ENCODE measurements at regions not wholly inside any gene's neighbourhood (a gene's known extent, or its start where the extent isn't known, plus 50 kb on each side); places are given as distances from the start of the nearest gene placed in this dataset.

GRCh38 chr2:49840428-49840975 is 686.2 kb upstream of the FSHR start:
- Mint-ChIP-seq H3K27ac (ENCODE audit: unreplicated experiment) (no peak overlapping the region), H3K27me3 (ENCODE audit: unreplicated experiment) (no peaks in the 10 kb centered on the region), H3K4me3 (ENCODE audit: unreplicated experiment) (no peak overlapping the region), H3K36me3 (ENCODE audit: unreplicated experiment) (no peaks in the 10 kb centered on the region), H3K4me1 (ENCODE audit: unreplicated experiment) (no peaks in the 10 kb centered on the region), H3K9me3 (ENCODE audit: unreplicated experiment) (peaks cover 8% of the 10 kb centered on the region)
- TF ChIP-seq CTCF (IDR thresholded peaks at IDR 0.05), result no peak
- no peak for DNase-seq (ENCODE audit: extremely low spot score, unreplicated experiment)

- no peak for DNase-seq (ENCODE audit: extremely low spot score, unreplicated experiment)
- Mint-ChIP-seq H3K4me3 (ENCODE audit: unreplicated experiment) (no peak overlapping the region), H3K4me1 (ENCODE audit: unreplicated experiment) (no peaks in the 10 kb centered on the region), H3K27me3 (ENCODE audit: unreplicated experiment) (no peaks in the 10 kb centered on the region), H3K36me3 (ENCODE audit: unreplicated experiment) (no peaks in the 10 kb centered on the region), H3K27ac (ENCODE audit: unreplicated experiment) (no peak overlapping the region), H3K9me3 (ENCODE audit: unreplicated experiment) (peaks cover 8% of the 10 kb centered on the region)
- TF ChIP-seq CTCF (IDR thresholded peaks at IDR 0.05), result no peak
Observed at GRCh38 chr2:49839818-49840217, 685.5 kb upstream of the FSHR start.

GRCh38 chr2:49837561-49838293 is 683.4 kb upstream of the FSHR start:
- H3K27ac Mint-ChIP-seq (ENCODE audit: unreplicated experiment), result no peak overlapping the region
- no peaks in the 10 kb centered on the region for H3K4me1 Mint-ChIP-seq (ENCODE audit: unreplicated experiment)
- H3K36me3 Mint-ChIP-seq (ENCODE audit: unreplicated experiment), result no peaks in the 10 kb centered on the region
- H3K4me3 Mint-ChIP-seq (ENCODE audit: unreplicated experiment), result no peak overlapping the region
- no peak for DNase-seq (ENCODE audit: extremely low spot score, unreplicated experiment)
- H3K9me3 Mint-ChIP-seq (ENCODE audit: unreplicated experiment), result peaks cover 5% of the 10 kb centered on the region
- no peaks in the 10 kb centered on the region for H3K27me3 Mint-ChIP-seq (ENCODE audit: unreplicated experiment)
- TF ChIP-seq CTCF (IDR thresholded peaks at IDR 0.05), result no peak

GRCh38 chr2:49836017-49836416 is 681.7 kb upstream of the FSHR start:
- Mint-ChIP-seq H3K9me3 (ENCODE audit: unreplicated experiment) (peaks cover 5% of the 10 kb centered on the region), H3K4me3 (ENCODE audit: unreplicated experiment) (no peak overlapping the region), H3K4me1 (ENCODE audit: unreplicated experiment) (no peaks in the 10 kb centered on the region), H3K27ac (ENCODE audit: unreplicated experiment) (no peak overlapping the region), H3K36me3 (ENCODE audit: unreplicated experiment) (no peaks in the 10 kb centered on the region), H3K27me3 (ENCODE audit: unreplicated experiment) (no peaks in the 10 kb centered on the region)
- no peak for TF ChIP-seq CTCF (IDR thresholded peaks at IDR 0.05)
- no peak for DNase-seq (ENCODE audit: extremely low spot score, unreplicated experiment)

- Mint-ChIP-seq H3K27me3 (ENCODE audit: unreplicated experiment) (no peaks in the 10 kb centered on the region), H3K27ac (ENCODE audit: unreplicated experiment) (no peak overlapping the region), H3K9me3 (ENCODE audit: unreplicated experiment) (peaks cover 5% of the 10 kb centered on the region), H3K4me1 (ENCODE audit: unreplicated experiment) (no peaks in the 10 kb centered on the region), H3K4me3 (ENCODE audit: unreplicated experiment) (no peak overlapping the region), H3K36me3 (ENCODE audit: unreplicated experiment) (no peaks in the 10 kb centered on the region)
- TF ChIP-seq CTCF (IDR thresholded peaks at IDR 0.05), result no peak
- DNase-seq (ENCODE audit: extremely low spot score, unreplicated experiment), result no peak
Observed at GRCh38 chr2:49834433-49834832, 680.1 kb upstream of the FSHR start.
